ENCODE measurements at regions not wholly inside any gene's neighbourhood (a gene's known extent, or its start where the extent isn't known, plus 50 kb on each side); places are given as distances from the start of the nearest gene placed in this dataset.

GRCh38 chr2:118183381-118183780, 95.1 kb downstream of the INSIG2 start:
- Histone ChIP-seq H3F3A (ENCODE audit: low read depth) (peaks cover 25% of the 10 kb centered on the region), H3K36me3 (no peaks in the 10 kb centered on the region), H3K27ac (no peak overlapping the region), H4K20me1 (ENCODE audit: low read depth) (no peaks in the 10 kb centered on the region), H3K79me2 (ENCODE audit: low read depth) (no peaks in the 10 kb centered on the region), H3K27me3 (peaks cover 6% of the 10 kb centered on the region), H3K4me2 (no peak overlapping the region), H2AFZ (replicated peaks) (no peak overlapping the region), H3K4me1 (peaks cover 15% of the 10 kb centered on the region), H3K9ac (no peak overlapping the region), H3K4me3 (no peak overlapping the region), H3K9me3 (ENCODE audit: low read depth) (no peaks in the 10 kb centered on the region)
- no peaks in the 10 kb centered on the region for H3K36me3 Mint-ChIP-seq
- peaks cover 7% of the 10 kb centered on the region for H3K27me3 Mint-ChIP-seq (ENCODE audit: insufficient read depth, low read depth)
- H3K27ac Mint-ChIP-seq: no peak overlapping the region
- peaks cover 22% of the 10 kb centered on the region for H3K4me1 Mint-ChIP-seq
- H3K4me3 Mint-ChIP-seq: no peak overlapping the region
- no peak for DNase-seq (ENCODE audit: low spot score)
- no peak for TF ChIP-seq EZH2 (IDR thresholded peaks at IDR 0.05)
- TF ChIP-seq EZH2phosphoT487 (IDR thresholded peaks at IDR 0.05): no peak
- TF ChIP-seq, protein P1, sequence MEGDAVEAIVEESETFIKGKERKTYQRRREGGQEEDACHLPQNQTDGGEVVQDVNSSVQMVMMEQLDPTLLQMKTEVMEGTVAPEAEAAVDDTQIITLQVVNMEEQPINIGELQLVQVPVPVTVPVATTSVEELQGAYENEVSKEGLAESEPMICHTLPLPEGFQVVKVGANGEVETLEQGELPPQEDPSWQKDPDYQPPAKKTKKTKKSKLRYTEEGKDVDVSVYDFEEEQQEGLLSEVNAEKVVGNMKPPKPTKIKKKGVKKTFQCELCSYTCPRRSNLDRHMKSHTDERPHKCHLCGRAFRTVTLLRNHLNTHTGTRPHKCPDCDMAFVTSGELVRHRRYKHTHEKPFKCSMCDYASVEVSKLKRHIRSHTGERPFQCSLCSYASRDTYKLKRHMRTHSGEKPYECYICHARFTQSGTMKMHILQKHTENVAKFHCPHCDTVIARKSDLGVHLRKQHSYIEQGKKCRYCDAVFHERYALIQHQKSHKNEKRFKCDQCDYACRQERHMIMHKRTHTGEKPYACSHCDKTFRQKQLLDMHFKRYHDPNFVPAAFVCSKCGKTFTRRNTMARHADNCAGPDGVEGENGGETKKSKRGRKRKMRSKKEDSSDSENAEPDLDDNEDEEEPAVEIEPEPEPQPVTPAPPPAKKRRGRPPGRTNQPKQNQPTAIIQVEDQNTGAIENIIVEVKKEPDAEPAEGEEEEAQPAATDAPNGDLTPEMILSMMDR (IDR thresholded peaks at IDR 0.05): no peak
- H3K9me3 Mint-ChIP-seq: no peaks in the 10 kb centered on the region

DNA sequence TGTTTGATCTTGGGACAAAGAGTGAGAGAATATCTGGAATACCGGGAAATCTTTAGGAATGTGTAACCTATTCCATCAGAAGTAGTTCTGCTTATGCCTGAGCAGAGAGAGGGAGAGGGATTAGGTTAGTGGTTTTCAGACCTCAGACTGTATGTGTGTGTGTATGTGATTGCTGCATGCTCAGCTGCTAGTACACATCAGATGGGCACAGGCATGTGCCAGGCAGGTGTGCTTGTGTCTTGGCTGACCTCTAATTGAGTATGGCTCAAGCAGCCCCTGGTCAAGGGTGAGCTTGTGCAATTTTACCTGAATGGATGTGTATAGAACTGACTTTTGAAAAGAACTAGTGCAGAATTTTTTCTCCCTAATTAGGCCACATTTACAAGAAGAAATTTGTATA, 91.2 kb downstream of the INSIG2 start:
- no peaks in the 10 kb centered on the region for H3K36me3 ChIP-seq
- Mint-ChIP-seq H3K27me3 (ENCODE audit: insufficient read depth, low read depth) (peaks cover 9% of the 10 kb centered on the region), H3K4me3 (no peak overlapping the region), H3K36me3 (no peaks in the 10 kb centered on the region), H3K9me3 (no peaks in the 10 kb centered on the region), H3K4me1 (peaks cover 12% of the 10 kb centered on the region), H3K27ac (no peak overlapping the region)
- H3F3A ChIP-seq (ENCODE audit: low read depth): peaks cover 5% of the 10 kb centered on the region
- TF ChIP-seq EZH2phosphoT487 (IDR thresholded peaks at IDR 0.05): no peak
- no peak for TF ChIP-seq EZH2 (IDR thresholded peaks at IDR 0.05)
- TF ChIP-seq, protein P1 (IDR thresholded peaks at IDR 0.05): no peak
- H3K9ac ChIP-seq: no peak overlapping the region
- no peaks in the 10 kb centered on the region for H3K79me2 ChIP-seq (ENCODE audit: low read depth)
- no peaks in the 10 kb centered on the region for H4K20me1 ChIP-seq (ENCODE audit: low read depth)
- no peak overlapping the region for H3K4me3 ChIP-seq
- no peaks in the 10 kb centered on the region for H3K9me3 ChIP-seq (ENCODE audit: low read depth)
- no peaks in the 10 kb centered on the region for H3K27me3 ChIP-seq
- no peak overlapping the region for H3K4me2 ChIP-seq
- H2AFZ ChIP-seq (replicated peaks): no peak overlapping the region
- no peak for DNase-seq (ENCODE audit: low spot score)
- H3K4me1 ChIP-seq: peaks cover 22% of the 10 kb centered on the region
- no peak overlapping the region for H3K27ac ChIP-seq

DNA sequence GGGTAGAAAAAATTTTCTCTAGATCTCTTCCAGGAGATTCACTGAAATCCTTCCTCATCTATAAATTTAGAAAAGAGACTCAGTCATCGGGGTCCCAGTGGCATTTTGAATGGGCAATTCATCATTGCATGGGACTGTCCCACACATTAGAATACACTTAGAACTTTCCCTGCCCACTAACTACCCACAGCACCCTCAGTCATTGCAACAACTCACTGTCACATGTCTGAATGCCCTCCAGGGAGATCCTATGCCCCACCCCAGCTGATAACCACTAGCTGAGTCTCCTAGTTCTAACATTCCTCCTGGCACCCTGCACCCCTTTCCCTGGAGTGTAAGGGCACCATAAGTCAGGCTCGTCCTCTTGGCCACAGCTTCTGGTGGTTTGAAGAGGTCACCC, 89.6 kb downstream of the INSIG2 start:
- Histone ChIP-seq H3K9me3 (ENCODE audit: low read depth) (no peaks in the 10 kb centered on the region), H3K4me1 (peaks cover 15% of the 10 kb centered on the region), H2AFZ (replicated peaks) (no peak overlapping the region), H3K4me2 (no peak overlapping the region), H3K79me2 (ENCODE audit: low read depth) (no peaks in the 10 kb centered on the region), H3K9ac (no peak overlapping the region), H3K36me3 (no peaks in the 10 kb centered on the region), H3F3A (ENCODE audit: low read depth) (no peaks in the 10 kb centered on the region), H3K4me3 (no peak overlapping the region), H3K27ac (no peak overlapping the region), H3K27me3 (no peaks in the 10 kb centered on the region), H4K20me1 (ENCODE audit: low read depth) (no peaks in the 10 kb centered on the region)
- peaks cover 13% of the 10 kb centered on the region for H3K27me3 Mint-ChIP-seq (ENCODE audit: insufficient read depth, low read depth)
- TF ChIP-seq EZH2phosphoT487 (IDR thresholded peaks at IDR 0.05): no peak
- TF ChIP-seq, protein P1 (IDR thresholded peaks at IDR 0.05): no peak
- no peak for TF ChIP-seq EZH2 (IDR thresholded peaks at IDR 0.05)
- DNase-seq (ENCODE audit: low spot score): no peak
- H3K27ac Mint-ChIP-seq: no peak overlapping the region
- peaks cover 6% of the 10 kb centered on the region for H3K4me1 Mint-ChIP-seq
- no peaks in the 10 kb centered on the region for H3K36me3 Mint-ChIP-seq
- no peaks in the 10 kb centered on the region for H3K9me3 Mint-ChIP-seq
- no peak overlapping the region for H3K4me3 Mint-ChIP-seq

All from neural progenitor cell (in vitro differentiated cells).